ENCODE measurements at regions not wholly inside any gene's neighbourhood (a gene's known extent, or its start where the extent isn't known, plus 50 kb on each side); places are given as distances from the start of the nearest gene placed in this dataset.

DNA sequence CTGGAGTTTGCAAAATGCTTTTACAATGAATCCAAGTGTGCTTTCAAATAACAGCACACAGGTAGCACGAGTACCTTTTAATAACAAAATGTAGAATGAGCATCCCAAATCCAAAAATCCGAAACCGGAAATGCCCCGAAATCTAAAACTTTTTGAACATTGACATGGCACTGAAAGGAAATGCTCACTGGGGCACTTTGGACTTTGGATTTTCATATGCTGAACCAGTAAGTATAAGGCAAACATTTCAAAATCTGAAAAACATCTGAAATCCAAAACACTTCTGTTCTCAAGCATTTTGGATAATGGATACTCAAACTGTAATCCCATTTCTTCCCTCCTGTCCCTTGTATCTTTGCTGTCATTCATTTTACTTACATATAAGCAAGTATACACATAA, 50.1 kb downstream of the GCNT4 start:
- peaks cover 0 to 11% of the 10 kb centered on the region in 2 donors for H3K9me3 ChIP-seq
- DNase-seq: no peak
- H3K27ac ChIP-seq: no peak overlapping the region
- no peak overlapping the region for H3K4me3 ChIP-seq
- TF ChIP-seq, protein P1, sequence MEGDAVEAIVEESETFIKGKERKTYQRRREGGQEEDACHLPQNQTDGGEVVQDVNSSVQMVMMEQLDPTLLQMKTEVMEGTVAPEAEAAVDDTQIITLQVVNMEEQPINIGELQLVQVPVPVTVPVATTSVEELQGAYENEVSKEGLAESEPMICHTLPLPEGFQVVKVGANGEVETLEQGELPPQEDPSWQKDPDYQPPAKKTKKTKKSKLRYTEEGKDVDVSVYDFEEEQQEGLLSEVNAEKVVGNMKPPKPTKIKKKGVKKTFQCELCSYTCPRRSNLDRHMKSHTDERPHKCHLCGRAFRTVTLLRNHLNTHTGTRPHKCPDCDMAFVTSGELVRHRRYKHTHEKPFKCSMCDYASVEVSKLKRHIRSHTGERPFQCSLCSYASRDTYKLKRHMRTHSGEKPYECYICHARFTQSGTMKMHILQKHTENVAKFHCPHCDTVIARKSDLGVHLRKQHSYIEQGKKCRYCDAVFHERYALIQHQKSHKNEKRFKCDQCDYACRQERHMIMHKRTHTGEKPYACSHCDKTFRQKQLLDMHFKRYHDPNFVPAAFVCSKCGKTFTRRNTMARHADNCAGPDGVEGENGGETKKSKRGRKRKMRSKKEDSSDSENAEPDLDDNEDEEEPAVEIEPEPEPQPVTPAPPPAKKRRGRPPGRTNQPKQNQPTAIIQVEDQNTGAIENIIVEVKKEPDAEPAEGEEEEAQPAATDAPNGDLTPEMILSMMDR (IDR thresholded peaks at IDR 0.05): no peak
- no peaks in the 10 kb centered on the region for H3K27me3 ChIP-seq
- no peaks in the 10 kb centered on the region for H3K36me3 ChIP-seq
- intact Hi-C loops (cut with DNase I): no loop called here
- no peaks in the 10 kb centered on the region for H3K4me1 ChIP-seq
- no peak for ATAC-seq

DNA sequence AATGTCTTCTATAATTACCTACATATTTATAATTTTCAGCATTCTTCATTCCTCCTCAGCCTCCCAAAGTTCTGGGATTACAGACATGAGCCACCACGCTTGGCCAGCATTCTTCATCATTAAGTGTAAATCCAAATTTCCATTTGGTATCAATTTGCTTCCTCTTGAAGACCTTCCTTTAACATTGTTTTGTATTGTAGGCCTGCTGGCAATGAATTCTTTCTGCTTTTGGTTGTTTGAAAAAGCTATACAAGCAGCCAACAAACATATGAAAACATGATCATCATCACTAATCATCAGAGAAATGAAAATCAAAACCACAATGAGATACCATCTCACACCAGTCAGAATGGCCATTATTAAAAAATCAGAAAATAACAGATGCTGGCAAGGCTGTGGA, 56.4 kb downstream of the GCNT4 start:
- Histone ChIP-seq H3K4me1 (no peaks in the 10 kb centered on the region), H3K27ac (no peak overlapping the region), H3K27me3 (no peaks in the 10 kb centered on the region), H3K36me3 (no peaks in the 10 kb centered on the region), H3K4me3 (no peak overlapping the region), H3K9me3 (no peaks in the 10 kb centered on the region)
- intact Hi-C loops (cut with DNase I): no loop called here
- TF ChIP-seq, protein P1 (IDR thresholded peaks at IDR 0.05): no peak
- DNase-seq (no peak), ATAC-seq (no peak)

DNA sequence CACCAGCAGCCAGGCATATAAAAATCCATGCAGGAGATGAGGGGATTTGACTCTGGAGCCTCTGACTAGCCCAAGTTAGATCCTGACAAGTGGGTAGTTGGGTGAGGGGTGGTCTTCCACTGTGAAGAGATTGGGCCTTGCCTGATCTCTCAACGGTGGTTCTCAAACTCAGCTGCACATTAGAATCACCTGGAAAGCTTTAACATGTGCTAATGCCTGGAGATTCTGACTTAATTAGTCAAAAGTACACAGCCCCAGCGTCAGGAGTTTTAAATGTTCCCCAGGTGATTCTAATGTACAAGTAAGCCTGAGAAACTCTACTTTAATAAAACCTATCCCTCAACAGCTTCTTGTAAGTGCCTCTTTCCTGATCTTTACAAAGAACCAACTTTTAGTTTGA, 57.5 kb downstream of the GCNT4 start:
- no peaks in the 10 kb centered on the region for H3K4me1 ChIP-seq
- TF ChIP-seq, protein P1 (IDR thresholded peaks at IDR 0.05): no peak
- H3K27me3 ChIP-seq: no peaks in the 10 kb centered on the region
- H3K36me3 ChIP-seq: no peaks in the 10 kb centered on the region
- ATAC-seq (no peak), DNase-seq (no peak)
- intact Hi-C loops (cut with DNase I): no loop called here
- H3K27ac ChIP-seq: no peak overlapping the region
- no peaks in the 10 kb centered on the region for H3K9me3 ChIP-seq
- no peak overlapping the region for H3K4me3 ChIP-seq

DNA sequence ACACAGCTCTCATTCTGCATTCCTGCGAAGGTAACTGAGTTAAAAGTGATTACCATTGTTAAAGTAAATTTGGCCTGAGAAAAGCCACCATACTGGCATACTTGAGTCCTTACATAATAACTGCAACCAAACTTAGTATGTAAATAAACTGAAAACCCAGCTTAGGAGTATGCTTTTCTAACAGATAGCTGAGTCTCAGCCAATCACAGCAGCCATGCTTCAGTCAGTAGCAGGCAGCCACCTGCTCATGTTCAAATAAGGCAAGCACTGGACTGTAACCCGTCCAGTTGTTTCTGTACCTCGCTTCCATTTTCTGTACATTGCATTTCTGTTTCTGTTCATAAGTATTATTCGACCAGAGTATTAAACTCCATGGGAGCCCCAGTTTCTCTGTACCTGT, 58.6 kb downstream of the GCNT4 start:
- no peak overlapping the region for H3K27ac ChIP-seq
- no peak overlapping the region for H3K4me3 ChIP-seq
- H3K4me1 ChIP-seq: no peaks in the 10 kb centered on the region
- intact Hi-C loops (cut with DNase I): no loop called here
- H3K36me3 ChIP-seq: no peaks in the 10 kb centered on the region
- H3K9me3 ChIP-seq: no peaks in the 10 kb centered on the region
- ATAC-seq (peak; percentile 54), DNase-seq (no peak)
- TF ChIP-seq, protein P1 (IDR thresholded peaks at IDR 0.05): no peak
- no peaks in the 10 kb centered on the region for H3K27me3 ChIP-seq

DNA sequence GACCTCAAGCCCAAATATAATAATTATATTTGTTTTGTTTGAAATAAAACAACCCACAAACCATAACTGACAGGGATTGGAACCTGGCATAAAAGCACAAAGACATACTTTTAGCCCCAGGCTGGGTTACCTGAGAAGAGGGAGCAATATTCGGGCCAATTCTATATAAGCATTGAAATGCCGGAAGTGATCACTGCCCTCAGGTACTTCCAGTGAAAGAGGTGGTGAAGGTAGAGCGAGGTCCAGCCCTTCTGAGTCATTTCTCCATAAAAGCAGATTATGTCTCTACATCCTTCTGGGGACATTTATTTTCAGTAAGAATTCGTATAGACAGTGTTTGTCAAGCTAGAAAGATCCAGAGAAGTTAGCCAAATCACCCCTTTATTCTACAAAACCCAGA, 59.6 kb downstream of the GCNT4 start:
- peaks cover 0 to 8% of the 10 kb centered on the region in 2 donors for H3K9me3 ChIP-seq
- intact Hi-C loops (cut with DNase I): no loop called here
- DNase-seq: no peak
- no peak for ATAC-seq
- no peak overlapping the region for H3K27ac ChIP-seq
- TF ChIP-seq, protein P1 (IDR thresholded peaks at IDR 0.05): no peak
- H3K36me3 ChIP-seq: no peaks in the 10 kb centered on the region
- H3K27me3 ChIP-seq: no peaks in the 10 kb centered on the region
- no peak overlapping the region for H3K4me3 ChIP-seq
- no peaks in the 10 kb centered on the region for H3K4me1 ChIP-seq
